ENCODE measurements at regions not wholly inside any gene's neighbourhood (a gene's known extent, or its start where the extent isn't known, plus 50 kb on each side); places are given as distances from the start of the nearest gene placed in this dataset.

DNA sequence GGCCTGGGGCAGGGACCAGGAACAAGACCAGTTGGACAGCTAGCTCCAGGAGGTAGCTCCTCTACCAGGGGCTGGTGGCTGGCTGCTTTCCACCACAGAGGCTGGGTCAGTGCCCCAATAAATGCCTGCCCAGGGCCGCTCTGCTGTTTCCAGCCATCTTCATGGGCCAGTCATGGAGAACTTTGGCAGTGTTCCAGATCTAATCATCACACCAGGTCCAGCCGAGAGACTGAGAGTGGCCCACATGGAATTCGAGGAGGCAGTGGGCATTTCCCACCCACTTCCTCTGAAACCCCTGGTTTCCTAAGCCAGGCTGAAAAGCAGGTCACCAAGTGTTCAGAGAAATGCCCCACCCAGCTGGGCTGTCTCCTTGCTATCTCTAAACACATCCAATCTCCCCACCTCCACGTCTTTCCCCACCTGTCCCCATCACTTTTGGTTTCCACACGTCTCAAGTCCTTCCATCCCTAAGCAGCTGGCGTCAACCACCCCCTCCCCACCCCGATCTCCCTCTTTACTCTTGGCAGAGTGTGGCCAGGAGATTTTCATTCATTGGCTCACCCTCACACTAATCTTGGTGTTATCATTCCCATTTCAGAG, 190.0 kb upstream of the LINGO1 start:
- no peak for DNase-seq (ENCODE audit: low read depth in 2 of 2)

DNA sequence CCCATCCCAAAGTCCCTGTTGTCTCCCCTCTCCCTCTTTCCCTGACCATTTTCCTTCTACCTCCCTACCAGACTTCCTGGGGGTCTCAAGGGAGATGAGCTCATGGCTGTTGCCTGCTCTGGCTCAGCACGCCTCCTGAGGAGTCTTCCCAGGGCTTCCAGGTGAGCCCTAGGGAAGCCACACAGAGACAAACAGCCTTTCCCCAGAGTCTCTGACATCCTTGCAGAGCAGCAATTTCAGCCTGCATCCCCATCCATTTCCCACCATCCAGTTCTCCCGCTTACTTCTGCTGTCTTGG, 189.2 kb upstream of the LINGO1 start:
- DNase-seq (ENCODE audit: low read depth in 2 of 2), result no peak

DNA sequence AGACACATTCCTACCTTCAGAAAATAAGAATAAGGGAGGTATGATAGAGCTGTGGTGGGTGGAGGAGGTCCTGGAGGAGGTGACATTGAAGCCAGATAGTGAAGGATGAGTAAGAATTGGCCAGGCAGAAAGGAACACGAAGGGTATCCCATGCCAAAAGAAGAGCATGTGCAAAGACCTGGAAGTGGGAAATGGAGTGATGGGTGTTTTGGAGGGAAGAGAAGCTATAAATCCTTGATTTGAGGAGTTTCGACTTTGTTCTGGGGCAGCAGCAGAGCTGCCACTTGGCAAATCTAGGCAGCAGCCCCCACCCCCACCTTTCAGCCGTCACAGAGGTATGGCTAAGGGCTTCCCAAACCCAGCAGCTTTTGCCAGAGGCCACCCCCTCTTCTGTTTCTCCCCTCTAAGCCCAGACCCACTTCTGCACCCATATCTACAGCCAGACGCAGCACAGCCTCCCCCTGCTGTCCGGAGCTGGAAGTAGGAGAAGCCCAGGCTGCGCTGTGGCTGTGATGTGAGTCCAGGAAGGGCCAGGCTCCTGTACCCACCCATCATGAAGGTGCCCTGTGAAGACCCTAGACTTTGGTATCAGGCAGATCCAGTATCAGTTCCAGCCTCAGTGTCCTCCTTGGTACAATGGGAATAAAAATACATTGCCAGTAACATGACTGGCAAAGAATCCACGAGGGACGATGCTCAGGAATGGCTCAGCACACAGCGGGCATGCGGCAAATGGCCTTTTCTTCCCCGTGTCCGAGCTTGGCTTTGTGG, 188.7 kb upstream of the LINGO1 start:
- DNase-seq (ENCODE audit: low read depth in 2 of 2), result peak; percentile 68 to 82

DNA sequence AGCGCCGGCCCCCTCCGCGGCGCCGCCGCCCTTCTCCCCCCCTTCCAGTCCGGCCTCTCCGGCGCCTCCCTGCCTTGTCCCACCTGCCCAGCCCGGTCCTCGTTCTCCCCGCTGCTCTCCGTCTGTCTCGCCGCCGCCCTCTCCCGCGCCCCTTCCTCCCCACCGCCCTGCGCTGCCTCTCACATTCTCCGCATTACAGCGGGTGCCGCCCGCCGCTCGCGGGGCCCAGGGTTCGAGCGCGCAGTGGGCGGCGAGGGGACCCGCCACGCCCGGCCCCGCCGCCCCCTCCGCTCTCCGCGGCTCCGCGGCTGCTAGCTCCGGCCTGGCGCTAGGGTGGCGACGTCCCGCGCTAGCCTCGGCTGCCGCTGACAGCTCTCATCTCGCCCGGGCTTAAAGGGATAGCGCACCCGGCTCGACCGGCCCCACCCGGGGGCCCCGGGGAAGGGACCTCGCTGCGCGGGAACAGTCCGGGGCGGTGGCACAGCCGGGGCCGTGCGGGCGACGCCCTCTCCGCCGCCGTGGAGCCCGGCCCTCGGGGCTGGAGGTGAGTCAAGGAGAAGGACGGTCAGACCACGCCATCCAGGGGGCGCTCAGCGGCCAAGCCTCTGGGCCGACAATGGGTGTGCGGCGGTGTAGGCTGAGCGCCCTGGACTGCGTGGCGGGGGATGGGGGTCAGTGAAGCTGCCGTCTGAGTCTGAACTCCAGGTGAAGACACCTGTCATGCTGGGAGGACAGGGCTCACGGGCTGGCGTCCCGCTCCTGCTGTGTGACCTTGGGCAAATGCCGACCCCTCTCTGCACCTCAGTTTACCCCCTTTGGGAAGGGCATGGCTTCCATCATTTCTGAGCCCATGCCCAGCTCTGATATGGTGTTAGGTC, 187.4 kb upstream of the LINGO1 start:
- peak in 1 of 2 donors; percentile 21 for DNase-seq (ENCODE audit: low read depth in 2 of 2)

DNA sequence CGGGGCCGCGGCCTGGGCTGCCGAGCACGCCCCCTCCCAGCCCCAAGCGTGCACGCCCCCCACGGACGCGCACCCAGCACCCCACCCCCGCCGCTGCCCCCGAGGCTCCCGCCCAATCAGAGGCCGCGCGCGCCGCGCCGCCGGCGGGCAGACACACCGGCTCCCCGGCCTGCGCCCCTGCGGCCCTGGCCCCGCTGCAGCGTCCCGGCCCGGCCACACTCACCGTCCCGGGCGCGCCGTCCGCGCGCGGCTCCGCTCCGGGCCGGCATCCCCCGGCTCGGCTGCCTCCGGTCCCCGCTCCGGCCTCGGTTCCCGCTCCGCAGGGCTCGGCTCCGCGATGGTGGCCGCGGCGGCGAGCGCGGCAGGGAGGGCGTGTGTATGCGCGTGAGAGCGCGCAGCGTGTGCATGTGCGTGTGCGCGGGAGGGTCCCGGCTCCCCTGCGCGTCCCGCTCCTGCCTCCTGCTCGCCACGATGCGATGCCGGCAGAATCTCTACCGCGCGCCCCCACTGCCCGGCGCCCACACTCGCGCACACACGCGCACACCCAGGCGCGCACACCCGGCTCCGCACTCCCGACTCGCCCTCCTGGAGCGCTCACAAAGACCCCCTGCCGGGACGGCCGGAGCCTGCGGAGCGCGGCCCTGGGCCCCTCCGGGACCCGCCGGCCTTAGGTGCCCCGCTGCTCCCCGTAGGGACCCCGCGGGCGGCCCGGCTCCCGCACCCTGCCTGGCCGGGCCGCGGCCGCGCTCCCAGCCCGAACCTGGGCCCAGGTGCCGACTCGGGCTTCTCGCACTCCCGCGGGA, 186.5 kb upstream of the LINGO1 start:
- no peak for DNase-seq (ENCODE audit: low read depth in 2 of 2)

DNA sequence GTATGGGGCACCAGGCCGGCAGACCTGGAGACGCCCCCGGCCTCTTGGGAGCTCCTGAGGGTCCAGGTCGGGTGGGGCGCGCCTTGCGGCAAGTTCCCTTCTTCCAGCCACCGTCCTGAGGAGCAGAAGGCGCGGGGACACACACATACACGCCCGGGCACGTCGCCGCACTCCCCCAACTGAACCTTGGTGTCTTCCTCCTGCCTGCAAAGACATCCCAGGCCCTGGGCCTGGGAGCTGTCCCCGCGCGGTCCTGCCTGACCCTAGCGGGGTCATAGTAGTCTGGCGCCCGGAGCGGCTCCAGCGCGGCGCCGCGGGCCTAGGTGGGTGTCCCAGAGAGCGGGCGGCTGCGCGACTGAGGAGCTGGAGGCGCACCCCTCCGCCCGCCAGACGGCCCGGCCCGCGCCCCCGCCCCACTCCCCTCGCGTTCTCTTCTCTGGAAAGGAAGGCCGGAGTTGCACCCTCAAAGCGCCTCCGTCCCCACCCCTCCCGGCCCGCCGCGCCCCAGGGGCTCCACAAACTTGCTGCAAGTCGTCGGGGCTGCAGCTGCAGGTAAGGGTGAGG, 185.9 kb upstream of the LINGO1 start:
- DNase-seq (ENCODE audit: low read depth in 2 of 2), result no peak

DNA sequence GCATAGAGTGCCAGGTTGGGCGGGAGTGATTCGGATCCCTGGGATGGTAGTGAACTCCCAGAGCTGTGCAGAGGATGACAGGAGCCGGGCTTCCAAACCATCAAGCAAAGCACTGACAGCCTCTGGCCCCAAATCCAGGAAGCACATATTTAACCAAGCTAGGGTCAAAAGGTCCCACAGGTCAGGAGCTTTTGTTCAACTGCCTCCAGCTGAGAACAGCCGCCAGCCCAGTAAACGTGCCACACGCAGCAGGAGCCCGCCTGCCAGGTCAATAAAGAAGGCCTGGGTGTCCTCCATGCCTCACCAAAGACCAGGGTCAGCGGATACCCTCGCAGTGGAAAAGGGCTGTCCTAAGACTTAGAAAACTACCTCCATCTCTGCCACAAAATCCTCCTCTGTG, 184.7 kb upstream of the LINGO1 start:
- DNase-seq (ENCODE audit: low read depth in 2 of 2), result no peak

DNA sequence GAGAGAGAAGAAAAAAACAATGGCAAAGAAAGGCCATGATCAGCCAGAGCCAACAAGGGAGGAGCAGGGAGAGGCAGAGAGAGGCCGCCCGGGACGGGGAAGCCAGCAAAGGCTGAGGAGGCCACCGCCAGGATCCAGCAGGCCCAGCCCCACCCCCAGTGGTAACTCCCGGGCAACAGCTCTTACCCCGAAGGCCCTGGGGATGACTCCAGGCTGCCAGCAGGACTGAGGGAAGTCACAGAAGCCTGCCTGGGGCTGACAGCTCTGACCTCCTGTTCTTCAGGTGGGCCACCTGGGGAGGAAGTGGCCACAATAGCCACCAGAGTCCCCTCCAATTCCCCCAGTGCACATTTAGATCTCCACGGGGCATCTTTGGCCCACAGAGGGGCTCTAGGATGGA, 184.3 kb upstream of the LINGO1 start:
- DNase-seq (ENCODE audit: low read depth in 2 of 2), result no peak

DNA sequence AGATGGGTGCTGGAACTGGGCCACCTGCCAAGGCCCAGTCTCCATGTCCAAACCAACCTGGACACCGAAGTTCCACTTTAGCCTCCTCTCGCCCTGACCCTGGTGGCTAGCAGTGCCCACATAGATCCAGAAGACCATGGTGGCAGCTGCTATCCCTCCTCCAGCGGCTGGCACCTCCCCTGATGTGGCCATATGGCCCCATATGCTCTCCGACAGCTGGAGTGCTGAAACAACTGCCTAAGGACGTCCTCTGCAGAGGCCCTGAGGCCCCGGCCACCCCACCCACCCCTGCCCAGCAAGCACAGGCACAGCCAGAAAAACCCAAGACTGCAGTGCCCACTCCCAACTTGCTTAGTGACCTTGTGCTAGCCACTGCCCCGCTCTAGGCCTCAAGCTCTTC, 182.3 kb upstream of the LINGO1 start:
- DNase-seq (ENCODE audit: low read depth in 2 of 2), result no peak

DNA sequence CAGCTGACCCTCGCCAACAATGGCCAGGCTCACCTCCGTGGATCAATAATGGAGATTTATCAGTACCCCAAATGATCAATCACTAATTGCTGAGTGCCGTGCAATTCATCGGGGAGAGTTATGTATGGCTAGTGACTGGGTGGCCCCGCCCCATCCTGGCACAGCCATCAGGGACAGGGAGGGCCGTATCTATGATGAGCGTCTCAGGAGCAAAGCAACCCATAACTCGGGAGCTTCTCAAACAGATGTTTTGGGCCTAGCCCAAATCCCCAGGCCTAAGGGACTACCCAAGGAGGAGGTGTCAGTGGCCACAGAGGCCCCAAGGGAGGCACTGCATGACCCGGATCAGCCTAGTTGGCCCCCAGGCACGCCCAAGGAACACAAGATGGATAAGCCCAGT, 180.0 kb upstream of the LINGO1 start:
- no peak for DNase-seq (ENCODE audit: low read depth in 2 of 2)

DNA sequence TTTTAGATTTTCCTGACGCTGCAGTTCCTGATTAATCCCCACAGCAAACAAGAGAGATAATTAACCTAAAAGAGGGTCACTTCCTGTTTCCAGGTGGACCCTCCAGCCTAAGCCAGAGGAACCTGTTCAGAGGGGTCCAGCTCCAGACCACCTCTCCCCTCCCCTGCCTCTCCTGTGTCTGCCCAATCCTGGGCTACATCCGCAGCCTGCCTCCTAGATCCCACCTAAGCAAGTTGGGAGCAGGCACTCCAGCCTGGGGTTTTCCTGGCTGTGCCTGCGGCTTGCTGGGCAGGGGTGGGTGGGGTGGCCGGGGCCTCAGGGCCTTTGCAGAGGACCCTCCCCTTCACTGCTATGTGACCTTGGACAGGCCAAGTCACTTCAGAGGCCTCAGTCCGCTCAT, 178.6 kb upstream of the LINGO1 start:
- DNase-seq (ENCODE audit: low read depth in 2 of 2), result no peak

DNA sequence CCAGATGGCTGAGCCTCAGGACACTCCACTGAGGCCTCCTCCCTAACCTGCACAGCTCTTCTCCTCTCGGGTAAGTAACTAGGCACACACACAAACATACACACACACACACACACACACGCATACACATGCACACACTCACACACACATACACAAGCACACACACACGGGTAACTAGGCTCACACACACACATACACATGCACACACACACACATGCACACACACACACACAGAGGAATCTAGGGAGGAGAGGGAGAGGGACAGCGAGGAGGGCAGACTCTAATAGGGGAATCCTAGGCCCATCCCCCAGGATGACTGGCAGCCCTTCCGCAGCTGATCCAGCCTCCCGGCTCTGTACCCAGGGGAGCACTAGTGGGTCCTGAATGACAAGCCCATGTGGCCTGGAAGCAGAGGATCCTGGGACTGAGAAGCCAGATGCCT, 177.4 kb upstream of the LINGO1 start:
- no peak for DNase-seq (ENCODE audit: low read depth in 2 of 2)

DNA sequence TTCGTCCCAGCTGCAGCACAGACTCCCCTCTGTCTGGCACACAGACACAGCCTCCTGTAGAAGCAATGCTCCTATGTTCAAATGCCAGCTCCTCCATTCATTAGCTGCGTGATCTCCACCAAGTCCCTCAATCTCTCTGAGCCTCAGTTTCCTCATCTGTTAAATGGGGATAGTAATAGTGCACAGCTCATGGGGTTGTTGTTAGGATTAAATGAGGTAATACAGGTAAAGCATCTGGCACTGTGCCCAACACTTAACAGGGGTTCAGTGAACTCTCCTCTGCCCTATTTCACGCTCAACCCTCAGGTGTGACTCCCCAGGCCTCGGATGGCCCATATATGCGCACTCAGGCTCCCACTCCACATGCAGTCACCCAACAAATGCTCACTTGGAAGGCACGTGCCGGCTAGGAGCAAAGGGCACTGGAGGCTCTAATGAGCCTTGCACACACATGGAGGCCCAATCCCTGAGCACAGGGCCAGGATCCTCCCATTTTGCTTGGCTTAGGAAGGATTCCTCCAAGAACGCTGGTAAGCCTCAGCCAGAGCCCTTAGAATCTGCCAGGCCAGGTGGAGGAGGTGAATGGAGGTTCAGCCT, 176.0 kb upstream of the LINGO1 start:
- no peak for DNase-seq (ENCODE audit: low read depth in 2 of 2)

DNA sequence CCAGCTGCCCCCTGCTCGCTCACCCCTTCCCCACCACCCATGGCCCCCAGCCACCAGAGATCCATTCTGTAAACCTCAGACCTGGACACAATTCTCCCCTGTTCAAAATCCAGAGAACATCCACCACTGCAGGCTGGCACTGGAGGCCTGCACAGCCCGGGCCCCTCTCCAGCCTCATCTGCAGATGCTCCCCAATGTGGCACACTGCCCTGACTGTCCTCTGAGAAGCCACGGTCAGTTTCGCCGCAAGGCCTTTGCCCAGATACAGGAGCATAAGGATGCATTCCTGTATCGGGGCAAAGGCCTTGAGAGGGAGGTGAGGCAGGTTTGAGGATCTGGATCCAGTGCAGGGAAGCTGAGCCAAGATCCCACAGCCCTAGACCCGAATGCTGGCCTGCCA, 175.4 kb upstream of the LINGO1 start:
- no peak for DNase-seq (ENCODE audit: low read depth in 2 of 2)

DNA sequence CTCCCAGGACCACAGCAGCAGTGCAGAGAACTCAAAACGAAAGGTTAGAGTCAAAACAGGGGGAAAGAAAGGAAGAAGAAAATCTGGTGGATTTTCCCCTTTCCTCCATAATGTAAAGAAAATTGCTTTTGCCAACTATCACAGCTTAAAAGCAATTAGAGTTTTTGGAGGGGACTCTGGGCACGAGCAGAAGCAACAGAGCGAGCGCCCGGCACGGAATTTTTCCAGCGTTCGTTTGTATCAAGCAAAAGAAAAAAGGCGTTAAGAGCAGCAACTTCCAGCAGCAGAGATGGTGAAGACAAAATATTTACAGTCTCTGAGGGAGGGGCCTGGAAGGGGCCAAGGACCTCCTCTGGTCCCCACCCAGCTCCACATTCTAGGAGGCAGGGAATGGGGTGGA, 174.9 kb upstream of the LINGO1 start:
- DNase-seq (ENCODE audit: low read depth in 2 of 2), result no peak

DNA sequence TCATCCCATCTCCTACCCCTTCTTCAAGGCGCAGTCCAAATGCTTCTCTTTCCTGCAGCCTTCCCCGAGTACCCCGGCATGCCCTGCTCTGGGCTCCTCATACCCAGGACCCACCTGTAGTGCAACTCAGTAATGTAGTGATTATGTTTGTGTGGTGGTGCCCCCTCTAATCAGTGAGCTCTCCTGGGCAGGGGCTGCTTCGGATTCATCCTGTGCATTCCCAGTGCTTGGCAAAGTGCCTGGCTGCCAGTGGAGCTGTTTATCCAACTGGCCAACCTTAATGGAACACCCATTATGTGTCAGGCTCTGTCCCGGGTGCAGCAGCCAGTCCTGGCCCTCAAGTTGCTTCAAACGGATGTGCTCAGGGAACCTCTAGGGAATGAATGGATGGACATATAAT, 174.4 kb upstream of the LINGO1 start:
- no peak for DNase-seq (ENCODE audit: low read depth in 2 of 2)

DNA sequence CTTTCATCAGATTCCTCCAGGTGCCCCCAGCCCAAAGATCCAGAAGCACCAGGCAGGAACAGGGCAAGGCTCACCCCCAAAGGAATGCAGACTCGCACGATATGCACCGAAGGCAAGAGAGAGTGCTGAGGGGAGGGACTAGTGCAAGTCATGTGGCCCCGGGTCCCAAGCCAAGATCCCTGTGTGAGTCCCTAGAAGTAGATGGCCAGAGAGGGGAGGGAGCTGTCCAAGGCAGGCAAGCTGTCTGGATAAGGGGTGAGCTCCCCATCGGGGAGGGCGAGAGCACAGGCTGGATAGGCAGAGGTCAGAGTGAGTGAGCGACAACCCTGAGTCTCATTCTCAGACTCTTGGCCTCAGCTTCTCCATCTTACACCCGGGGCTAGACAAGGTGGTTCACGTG, 171.5 kb upstream of the LINGO1 start:
- DNase-seq (ENCODE audit: low read depth in 2 of 2), result no peak

DNA sequence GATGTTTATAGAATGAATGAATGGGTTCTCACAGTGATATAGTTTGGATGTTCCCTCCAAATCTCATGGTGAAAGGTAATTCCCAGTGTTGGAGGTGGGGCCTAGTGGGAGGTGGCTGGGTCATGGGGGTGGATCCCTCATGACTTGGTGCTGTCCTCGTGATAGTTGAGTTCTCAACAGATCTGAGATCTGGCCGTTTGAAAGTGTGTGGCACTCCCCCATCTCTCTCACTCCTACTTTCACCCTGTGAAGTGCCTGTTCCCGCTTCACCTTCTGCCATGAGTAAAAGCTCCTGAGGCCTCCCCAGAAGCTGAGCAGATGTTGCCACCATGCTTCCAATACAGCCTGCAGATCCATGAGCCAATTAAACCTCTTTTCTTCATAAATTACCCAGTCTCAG, 170.8 kb upstream of the LINGO1 start:
- no peak for DNase-seq (ENCODE audit: low read depth in 2 of 2)

DNA sequence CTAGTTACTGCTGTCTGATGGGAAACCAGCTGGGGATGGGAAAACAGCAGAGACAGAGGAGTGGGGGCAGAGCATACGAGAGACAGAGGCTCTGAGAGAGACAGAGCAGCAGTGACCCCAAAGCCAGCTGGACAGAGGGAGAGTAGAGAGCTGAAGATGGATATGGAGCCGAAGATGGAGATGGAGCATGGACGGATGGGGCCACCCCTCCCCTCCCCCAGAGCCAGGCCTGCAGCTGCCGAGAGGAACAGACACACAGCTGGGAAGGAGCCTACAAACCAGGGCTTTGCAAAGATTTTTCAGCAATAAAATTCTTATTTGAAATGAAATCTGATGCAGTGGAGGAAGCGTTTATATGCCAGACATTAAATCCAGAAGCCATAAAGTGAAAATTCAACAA, 167.6 kb upstream of the LINGO1 start:
- DNase-seq (ENCODE audit: low read depth in 2 of 2), result no peak

DNA sequence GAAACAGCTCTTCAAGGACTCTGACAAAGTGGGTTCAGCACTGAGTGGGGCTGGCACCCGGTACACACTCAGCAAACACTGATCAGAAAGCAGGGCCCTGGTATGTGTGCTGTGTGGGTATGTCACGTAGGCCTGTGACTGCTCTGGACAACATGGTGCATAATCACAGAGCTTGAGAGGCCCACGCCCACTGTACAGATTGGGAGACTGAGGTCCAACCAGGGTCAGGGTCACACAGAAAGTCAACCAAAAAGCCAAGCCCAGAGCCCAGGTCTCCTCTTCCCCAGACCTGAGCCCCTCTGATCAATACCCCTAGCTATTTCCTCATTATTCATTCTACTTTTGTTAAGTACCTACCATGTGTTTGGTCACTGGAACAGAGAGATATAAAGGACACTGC, 166.1 kb upstream of the LINGO1 start:
- no peak for DNase-seq (ENCODE audit: low read depth in 2 of 2)

DNA sequence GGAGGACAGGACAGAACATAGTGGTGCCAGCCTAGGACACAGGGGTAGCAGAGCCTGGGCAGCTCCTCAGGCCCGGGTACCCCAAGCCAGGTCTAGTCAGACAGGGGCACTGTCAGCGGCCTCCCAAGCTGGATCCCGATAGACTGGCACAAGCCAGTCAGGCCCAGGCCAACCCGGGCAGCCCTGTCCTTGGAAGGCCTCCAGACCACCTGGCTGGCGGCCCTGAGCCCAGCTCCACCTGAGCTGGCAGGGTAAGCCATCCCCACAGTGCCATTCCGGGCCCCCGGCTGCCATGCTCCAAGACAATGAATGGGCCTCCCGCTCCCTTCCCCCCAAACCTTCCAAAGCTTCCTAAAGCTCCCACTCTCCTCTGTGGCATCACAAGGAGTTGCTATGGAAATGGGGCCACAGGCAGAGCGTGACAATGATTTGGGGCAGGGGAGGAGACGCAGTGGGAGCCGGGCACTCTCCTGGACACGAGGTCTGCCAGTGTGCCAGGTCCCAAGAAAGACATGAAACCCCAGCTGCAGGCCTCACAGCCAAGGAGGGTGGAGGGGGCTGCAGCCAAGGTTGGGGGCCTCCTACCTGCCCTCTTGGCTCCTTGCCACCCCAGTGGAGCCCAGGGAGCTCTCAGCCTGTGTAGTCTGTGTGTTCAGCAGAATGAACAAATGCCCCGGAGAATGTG, 165.6 kb upstream of the LINGO1 start:
- no peak for DNase-seq (ENCODE audit: low read depth in 2 of 2)

All from lung microvascular endothelial cell (primary cell).